Stomach (tissue), 4 donors: ENCODE measurements at regions not wholly inside any gene's neighbourhood (a gene's known extent, or its start where the extent isn't known, plus 50 kb on each side); places are given as distances from the start of the nearest gene placed in this dataset.

Experiments used
- POLR2A ChIP-seq, 4 donors: fragments of 450-650 bp; IDR thresholded peaks; one replicate each; pipeline ENCODE4 v1.6.1; 2016; ENCODE audit warnings: antibody characterized with exemption in 4 of 4, control low read depth in 2 of 4, mild to moderate bottlenecking in 1 of 4, moderate library complexity in 1 of 4
- POLR2AphosphoS5 ChIP-seq, 3 donors: sonication (generic); formaldehyde crosslinking; IDR thresholded peaks; one replicate each; pipeline ENCODE4 v1.6.1; 2016; ENCODE audit warnings: antibody characterized with exemption in 3 of 3
- TF ChIP-seq, protein P1 (sequence below), 7 experiments: fragments of 450-650 bp in 4 of 7; fragments of 200-600 bp in 3 of 7; sonication (generic) in 3 of 7; IDR thresholded peaks; one replicate each; pipeline ENCODE4 v1.5.1; 2016 to 2019; ENCODE audit warnings: antibody characterized with exemption in 7 of 7, control low read depth in 2 of 7, mild to moderate bottlenecking in 1 of 7

- TF ChIP-seq, protein P1, sequence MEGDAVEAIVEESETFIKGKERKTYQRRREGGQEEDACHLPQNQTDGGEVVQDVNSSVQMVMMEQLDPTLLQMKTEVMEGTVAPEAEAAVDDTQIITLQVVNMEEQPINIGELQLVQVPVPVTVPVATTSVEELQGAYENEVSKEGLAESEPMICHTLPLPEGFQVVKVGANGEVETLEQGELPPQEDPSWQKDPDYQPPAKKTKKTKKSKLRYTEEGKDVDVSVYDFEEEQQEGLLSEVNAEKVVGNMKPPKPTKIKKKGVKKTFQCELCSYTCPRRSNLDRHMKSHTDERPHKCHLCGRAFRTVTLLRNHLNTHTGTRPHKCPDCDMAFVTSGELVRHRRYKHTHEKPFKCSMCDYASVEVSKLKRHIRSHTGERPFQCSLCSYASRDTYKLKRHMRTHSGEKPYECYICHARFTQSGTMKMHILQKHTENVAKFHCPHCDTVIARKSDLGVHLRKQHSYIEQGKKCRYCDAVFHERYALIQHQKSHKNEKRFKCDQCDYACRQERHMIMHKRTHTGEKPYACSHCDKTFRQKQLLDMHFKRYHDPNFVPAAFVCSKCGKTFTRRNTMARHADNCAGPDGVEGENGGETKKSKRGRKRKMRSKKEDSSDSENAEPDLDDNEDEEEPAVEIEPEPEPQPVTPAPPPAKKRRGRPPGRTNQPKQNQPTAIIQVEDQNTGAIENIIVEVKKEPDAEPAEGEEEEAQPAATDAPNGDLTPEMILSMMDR (IDR thresholded peaks at IDR 0.05), result no peak
- no peak for TF ChIP-seq POLR2A (IDR thresholded peaks at IDR 0.05)
- TF ChIP-seq POLR2AphosphoS5 (IDR thresholded peaks at IDR 0.05), result no peak
Measured at GRCh38 chr21:23356905-23357304, 2250.4 kb downstream of the MRPL39 start.
